NCI-H774 (cell line): ENCODE measurements at regions not wholly inside any gene's neighbourhood (a gene's known extent, or its start where the extent isn't known, plus 50 kb on each side); places are given as distances from the start of the nearest gene placed in this dataset.
A peak's percentile ranks its signal among the peaks of the same experiment; 100 is the strongest.

Experiments
- DNase-seq: peaks from one replicate; lab custom pipeline; 2025; lab: John Stamatoyannopoulos, UW

DNA sequence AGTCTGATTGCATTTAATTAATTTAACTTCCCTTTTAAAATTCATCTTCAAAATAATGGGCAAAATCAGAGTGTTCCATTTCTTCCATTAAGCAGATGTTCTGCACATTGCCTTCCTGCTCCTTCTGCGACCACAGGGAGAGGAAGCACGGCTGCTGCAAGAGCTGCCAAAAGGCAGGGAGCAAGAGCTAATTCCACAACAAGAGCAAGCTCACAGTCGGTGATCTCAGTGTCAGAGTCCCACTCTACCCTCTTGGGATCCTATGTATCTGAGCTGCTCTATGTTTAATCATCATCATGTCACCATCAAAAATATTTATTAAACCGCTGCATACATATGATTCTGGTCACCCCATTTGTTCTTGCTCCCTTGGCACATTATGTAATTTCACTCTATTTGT lies 255.3 kb upstream of the CAMK1G start:
- no peak for DNase-seq

DNA sequence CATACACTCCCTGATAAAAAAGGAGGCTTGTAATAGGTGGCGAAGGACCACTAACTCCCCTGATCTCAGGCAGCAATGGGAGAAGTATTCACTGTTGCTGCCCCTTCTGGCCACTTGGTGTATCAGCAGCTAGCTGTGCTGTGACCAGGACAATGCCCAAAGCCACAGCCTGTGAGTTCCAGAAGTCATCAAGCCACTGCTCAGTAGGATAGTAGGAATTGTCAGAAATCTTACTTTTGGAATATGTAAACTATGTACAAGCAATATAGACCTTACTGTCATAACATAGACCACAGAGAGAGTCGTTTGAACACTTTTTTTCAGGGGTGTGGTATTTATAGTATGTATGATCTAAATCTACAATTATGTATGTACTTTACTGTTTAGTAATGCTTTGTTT lies 248.3 kb upstream of the CAMK1G start:
- peak; percentile 14 for DNase-seq

DNA sequence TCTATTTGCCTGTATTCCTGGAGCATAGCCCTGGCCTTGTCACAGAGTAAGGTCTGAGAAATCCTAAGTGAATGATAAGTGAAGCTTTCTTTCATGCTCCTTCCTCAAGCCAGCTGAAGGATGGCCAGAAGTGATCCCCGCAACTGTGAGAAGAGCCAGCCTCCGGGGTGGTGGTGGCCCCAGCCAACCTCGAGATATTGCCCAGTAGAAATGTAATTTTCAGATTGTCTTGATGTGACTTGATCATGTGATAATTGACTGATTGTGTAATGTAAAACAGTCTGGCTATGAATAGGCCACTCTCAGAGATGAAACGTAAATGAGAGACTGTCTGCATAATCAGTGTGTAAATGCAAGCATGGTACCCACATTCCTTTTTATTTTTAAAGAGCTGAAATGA lies 242.4 kb upstream of the CAMK1G start:
- no peak for DNase-seq

DNA sequence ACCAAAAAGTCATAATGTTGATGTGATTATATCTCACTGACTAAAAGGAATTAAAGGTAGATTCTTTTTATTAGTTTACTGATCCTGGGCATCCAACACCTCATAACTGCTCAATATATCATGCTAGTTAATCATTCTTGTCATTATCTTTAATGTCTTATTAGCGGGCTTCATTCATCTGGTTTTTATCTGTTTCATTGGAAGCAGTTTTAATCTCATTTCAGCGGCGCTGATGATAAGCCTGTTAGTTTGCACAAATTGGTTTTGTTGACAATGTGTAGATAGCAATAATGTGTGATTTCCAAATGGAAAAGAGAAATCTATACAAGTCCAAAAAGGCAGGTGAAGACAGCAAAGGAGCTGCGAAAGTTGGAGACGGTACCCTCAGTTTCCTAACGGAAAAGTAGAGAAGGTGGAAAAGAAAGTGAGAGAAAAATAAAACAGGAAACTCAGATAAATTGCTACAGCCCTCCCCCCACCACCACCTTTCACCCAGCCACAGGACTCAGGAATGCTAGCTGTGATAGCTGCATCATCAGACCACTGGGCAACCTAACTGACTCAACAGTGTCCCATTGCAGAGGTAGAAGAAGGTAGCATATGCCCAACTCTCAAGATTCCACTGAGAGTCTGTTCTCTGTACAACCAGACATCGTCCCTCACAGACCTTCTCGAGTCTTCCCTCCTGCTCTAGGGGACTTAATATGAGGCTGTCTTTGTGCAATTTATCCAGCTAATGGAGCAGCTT lies 241.7 kb upstream of the CAMK1G start:
- DNase-seq: no peak

DNA sequence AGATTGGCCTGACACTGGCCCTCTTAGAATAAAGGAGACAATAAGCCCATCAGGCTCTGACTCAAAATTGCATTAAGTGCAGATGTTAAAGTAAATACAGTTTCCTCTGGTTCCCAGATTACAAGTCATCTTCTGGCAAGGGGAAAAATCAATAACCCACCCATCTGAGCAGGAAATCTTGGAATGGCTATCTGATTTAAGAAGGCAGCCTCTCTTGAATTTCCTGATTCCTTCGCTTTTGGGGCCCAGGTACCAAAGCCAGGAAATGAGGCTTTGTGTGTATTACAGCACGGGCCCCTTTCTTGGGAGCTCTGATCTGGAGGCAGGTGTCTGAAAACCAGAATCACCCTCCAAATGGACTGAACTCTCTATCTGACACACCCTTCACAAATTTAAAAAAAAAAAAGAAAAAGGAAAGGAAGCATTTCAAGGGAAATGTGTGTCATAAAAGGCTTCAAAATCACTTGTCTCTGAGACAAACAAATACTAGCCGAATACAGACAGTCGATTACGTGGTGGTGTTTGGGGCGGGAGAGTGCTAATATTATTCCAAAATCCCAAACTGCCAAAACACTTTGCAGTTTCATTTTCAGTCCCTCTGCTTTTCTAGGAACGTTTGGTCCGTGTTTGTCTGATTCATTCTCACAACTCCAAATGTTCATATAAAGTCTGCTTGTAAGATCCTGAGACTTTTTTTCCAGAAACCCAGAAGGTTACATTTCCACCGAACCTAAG lies 240.9 kb upstream of the CAMK1G start:
- no peak for DNase-seq

DNA sequence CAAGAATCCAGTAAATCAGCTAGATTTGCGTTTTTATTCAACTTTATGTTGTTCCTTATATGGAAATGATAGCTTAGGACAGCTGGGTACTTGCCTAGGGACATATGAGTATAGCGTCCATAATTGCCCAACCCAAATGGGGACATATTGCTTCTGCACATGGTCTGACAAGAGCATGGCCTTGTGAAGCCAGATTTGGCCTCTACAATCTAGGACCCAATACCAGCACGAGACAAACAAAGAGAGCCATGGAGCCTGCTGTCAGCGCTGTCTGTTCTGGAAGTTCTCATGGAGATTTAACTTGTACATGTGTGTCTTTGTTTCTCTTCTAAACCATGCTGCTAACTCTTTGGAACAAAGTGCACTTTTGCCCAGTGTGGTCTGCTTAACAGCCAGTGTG lies 240.0 kb upstream of the CAMK1G start:
- no peak for DNase-seq

DNA sequence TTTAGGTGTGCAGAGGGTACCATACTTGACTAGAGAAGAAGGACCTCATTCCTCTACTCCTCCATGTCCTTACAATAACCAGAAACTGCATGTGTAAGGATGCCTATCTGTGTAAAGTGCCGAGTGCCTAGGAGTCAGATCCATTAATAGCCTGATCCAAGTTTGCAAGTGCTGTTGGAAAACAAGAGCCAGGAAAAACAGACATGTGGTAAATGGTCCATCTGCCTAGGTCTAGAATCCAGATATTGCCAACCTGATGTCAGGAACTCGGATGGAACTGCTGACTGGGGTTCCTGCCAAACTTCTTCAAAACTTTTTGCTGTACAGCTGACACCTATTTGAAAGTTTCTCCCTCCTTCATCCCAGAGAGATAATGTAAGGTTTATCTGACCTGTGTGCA lies 239.4 kb upstream of the CAMK1G start:
- no peak for DNase-seq

DNA sequence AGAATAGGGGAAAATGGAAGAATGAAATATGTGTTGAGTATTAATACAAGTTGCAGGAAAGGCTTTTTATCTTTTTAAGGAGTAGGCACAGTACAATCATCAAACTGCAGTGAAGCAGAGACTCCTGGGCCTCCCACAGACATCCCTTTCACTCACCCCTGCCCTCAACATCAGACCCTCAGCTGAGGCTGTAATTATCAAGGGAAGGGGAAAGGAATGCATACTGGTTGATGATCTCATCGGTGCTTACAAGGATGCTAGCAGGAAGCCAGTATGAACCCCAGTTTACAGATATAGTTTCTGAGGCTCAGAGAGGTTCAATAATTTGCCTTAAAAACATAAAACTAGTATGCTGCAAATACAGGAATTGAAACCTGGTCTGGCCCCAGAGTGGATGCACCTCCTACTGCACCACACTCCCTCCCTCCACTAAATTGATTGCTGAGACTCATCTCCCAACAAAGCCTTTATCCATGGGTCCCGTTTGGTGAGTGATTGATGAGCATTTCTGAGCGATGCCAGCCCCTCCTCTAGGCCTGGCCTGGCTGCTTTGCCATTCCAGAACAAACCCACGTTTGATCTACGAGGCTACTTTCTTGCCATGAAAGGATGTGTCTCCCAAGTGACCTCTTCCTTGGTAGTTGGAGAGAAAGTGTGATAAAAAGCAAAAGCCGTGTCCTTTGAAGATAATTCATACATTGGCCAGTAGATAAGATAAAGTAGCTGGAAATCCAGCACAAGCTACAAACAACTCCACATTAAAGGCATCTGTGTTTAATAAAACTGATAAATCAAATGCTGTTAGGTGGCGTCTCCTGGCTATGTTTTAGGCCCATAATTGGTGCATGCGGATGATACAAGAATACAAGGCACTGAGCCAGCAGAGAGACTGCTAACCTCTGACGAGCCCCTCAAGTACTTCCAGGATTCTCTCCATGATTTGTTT lies 233.9 kb upstream of the CAMK1G start:
- DNase-seq: no peak

DNA sequence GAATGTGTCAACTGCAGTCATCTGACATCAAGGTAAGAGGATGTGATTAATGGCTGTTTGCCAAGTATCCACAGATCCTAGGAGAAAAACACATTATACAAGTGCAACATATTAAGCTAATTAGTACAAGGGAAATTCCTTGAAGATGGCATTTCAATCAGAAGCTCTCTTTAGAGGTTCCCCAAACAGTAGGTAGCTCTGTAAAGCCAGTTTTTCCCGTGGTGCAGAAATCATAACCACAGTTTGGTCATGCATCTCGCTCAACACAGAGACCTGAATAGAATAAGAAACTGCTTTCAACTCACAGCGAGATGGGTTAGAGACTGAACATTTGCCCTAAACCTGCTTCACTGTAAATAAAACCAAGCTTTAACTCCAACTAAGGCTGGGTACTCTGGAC lies 230.5 kb upstream of the CAMK1G start:
- no peak for DNase-seq

DNA sequence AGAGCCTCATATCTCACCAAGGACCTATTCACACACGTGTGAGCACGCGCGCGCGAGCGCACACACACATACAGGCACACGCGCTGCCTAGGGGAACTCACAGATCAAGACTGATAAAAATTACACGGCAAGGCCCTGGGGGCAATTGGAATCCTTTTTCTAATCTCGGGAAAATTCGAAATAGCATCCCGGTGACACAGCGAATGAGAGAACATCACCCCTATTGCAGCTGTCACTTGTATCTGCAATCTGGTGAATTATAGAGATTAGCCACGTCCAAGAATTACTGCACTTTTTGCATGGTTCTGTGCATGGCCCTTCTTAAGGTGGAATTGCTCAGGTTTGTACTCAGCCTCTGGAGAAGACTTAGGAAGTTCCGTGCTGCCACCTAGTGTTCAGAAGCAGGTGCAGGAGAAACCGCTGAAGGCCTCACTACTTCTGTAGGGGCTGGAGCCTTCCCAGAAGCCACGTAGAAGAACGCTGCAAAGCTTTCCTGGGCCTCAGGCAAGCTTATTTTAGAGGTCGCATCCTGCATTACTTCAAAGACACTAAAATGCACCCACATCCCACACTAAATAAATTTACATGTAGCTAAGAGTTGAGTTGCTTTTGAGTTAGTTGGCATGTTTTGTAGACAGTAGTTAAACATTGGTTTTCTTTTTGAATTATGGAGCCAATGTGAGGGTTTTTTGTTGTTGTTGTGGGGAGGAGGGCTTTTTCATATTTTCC lies 229.2 kb upstream of the CAMK1G start:
- DNase-seq: peak; percentile 81

DNA sequence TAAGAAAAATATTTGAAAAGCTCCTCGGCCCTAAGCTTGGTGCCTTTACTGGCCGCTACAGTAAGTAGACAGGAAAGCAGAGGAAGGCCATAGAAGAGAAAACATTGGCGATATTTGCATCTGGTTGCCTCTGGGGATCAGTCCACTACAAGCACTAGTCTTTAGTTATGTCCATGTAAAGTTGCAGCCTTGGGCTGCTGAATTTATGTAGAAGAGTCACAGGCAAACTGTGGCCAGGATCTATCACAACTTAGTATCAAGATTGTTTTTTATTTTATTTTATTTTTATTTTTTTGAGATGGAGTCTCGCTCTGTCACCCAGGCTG lies 228.7 kb upstream of the CAMK1G start:
- DNase-seq: no peak

DNA sequence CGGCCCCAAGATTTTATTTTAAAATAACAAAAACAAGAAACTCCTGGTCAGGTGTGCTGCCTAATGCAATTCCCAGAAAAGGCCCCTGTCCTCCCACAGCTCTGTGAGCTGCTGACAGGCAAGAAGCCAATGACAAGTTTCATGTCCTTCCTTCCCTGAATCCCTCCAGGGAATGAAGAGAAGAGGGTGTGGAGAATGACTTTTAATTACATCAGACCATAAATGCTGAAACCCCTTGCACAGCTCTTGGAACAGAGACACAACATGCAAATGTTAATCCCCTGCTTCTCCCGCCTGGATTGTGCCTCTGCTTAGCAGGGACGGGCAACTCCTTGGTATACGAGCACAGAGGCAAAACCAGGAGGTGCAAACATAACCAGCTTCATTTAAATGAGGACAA lies 228.1 kb upstream of the CAMK1G start:
- no peak for DNase-seq

DNA sequence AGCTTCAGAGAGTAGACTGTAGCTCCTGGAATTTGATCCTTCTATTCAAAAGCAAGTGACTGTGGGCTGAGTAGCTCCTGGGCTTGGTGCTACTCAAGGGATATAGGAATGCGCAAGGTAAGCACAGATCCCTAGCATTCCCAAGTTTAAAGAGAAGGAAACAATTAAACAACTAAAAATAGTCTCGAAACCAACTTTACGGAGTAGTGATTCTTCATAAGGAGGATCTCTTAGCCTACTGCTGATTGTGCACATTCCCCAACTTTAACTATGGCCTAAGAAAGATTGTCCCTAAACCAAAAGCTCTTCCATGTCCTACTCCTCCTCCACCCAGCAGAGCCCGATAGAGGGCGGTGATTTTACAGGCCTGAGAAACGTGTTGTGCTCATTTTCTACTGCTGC lies 226.5 kb upstream of the CAMK1G start:
- DNase-seq: no peak

DNA sequence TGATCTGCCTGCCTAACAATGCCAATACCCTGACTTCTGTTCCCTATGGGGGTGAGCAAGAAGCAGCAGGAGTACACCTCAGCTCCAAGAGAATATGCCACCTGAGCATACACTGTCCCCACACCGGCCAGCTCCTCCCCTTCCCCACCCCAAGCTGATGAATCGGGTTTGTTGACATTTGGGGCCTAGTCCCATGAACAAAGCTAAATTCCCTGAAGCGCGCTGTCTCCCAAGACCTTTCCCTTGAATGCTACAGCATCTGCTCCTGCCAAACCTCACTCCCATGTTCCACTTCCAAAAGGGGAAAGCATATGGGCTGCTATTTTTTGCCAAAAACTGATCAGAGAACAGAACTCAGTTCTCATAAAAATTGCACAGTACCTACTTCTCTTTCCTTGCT lies 220.4 kb upstream of the CAMK1G start:
- peak; percentile 13 for DNase-seq

DNA sequence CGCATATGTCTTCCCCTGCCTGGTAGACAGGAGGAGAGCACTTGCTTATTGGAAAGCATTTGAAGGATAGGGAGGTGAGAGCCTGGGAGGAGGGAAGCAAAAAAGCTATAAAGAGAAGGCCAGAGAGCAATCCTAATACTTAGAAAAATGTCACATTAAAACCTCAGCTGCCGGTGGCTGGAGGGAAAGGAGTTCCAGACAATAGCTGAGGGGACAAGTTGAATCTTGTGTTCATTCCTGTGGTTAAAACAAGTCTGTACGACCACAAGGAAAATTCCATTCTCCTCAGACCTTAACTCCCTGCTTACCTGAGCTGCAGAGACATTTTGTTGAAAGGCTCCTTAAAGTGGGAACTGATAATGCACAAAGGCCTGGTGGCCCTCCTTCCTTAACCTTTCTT lies 218.8 kb upstream of the CAMK1G start:
- no peak for DNase-seq

DNA sequence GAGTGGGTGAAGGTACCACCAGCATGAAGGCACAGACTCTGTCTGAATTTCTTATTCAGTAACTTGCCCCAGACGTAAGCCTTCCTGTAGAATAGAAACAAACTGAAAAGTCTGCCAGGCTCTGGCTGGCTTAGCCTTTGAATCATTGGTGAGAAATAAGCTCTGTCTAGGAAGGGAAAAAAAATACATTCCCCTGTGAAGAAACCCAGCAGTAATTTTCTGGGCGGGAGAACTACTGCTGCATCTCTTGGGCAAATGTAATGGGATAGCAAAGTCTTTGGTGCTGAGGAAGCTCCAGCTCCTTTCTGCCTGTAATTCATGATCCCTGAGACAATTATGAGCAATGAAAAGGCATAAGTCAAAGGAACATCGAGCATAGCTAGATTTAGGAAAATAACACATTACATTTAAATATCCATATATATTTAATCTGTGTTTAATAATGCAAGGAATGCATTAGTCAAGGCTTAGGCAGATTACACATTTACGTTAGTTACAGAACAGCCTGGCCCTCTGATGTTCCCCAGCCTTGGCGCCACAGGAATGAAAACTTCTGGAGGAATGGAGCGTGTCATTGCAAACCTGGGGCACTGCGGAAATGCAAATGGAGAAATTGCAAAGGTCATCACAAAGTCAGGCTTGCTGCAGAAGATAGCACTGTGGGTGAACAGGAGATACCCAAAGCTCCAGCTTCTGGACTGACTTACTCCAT lies 216.3 kb upstream of the CAMK1G start:
- DNase-seq: no peak

DNA sequence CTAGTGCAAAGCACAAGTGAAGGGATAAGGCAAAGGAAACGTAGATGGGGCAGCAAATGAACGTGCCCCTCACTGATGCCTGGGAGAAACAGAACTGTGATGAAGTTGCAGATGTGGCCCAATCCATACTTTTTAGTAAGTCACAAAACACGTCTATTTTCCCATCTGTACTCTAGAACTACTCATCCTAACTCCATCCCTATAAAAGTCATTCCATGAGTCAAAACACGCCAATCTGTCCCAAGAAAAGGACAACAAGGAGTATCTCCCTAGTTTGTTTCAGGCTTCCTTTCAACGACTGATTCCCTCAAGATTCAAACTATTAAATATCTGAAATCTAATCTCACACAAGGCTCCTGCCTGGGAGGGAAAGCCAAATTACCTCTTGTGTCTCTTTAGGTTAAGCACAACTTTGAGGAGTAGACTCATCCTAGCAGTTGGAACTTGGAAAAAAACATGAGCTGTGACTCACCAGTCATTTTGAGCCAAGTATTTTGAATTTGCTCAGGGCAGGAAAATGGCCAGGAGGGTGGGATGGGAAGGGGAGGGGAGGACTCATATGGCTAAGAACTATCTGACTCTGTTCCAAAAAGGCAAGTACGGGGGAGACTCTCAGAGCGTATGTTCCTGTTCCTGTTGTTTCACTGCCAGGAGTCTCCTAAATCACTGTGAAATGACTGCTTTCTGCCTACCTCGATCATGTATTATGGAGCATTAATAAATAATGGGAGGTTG lies 214.5 kb upstream of the CAMK1G start:
- DNase-seq: no peak

DNA sequence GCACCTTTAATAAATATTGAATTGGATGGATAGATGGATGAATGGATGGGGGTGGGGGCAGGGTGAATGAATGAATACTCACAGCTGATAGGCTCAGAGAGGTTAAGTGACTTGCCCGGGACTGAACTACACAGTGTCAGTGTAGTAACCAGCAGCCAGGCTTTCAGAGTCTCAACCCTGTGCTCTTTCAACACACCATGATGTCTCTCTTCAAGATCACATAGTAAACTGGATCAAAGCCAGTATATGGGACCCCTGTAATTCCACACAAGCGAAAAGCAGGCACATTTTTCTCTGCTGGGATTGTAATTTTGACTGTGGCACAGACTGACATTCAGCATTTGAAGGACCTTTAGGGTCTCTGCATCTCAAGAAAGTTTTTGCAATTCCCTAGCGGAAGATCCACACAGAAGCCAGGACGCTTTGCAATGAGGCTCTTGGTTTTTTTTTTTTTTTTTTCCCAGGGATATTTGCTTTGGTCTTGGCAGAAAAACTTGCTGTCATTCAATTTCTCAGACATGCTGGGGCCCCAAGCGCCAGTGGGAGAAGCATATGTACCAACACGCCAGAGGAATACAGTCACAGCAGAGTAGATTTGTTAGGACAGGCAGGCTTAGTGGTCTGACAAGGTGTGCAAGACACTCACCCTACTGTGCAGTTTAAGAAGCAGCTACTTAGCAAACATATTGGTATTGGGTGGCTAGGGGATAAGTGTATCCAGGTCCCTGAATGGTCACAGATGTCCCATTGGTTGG lies 213.1 kb upstream of the CAMK1G start:
- DNase-seq: no peak

DNA sequence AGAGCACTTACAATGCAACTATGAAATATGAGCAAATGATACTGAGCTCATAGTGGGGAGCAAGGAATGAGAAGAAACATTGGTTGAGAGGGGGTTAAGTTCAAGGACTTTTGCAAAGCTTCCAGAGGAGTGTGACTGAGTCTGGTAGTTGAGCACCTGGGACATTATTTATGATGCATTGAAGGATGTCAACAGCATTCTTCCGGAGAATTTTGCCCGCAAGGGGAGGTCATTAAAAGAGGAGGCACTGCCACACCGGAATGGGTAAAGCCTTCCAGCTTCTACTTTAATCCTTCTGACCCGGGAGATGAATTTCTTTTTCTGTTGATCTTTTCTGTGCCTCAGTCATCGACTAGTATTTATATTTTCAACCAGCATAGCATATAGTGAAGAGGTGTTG lies 208.4 kb upstream of the CAMK1G start:
- DNase-seq: no peak
